ENCODE measurements at regions not wholly inside any gene's neighbourhood (a gene's known extent, or its start where the extent isn't known, plus 50 kb on each side); places are given as distances from the start of the nearest gene placed in this dataset.

GRCh38 chr6:168219804-168220203 is 99.8 kb downstream of the DACT2 start:
- no peak overlapping the region for H3K4me3 ChIP-seq (ENCODE audit: low read depth, low read length)
- H3K4me1 ChIP-seq = no peaks in the 10 kb centered on the region
- DNase-seq = no peak
- H3K9me3 ChIP-seq = no peaks in the 10 kb centered on the region
- no peaks in the 10 kb centered on the region for H3K27me3 ChIP-seq
- TF ChIP-seq CTCF (IDR thresholded peaks at IDR 0.05; ENCODE audit: low read depth, low read length) = no peak
- no peaks in the 10 kb centered on the region for H3K36me3 ChIP-seq

GRCh38 chr6:168218785-168219566 is 100.6 kb downstream of the DACT2 start:
- Histone ChIP-seq H3K27me3 (no peaks in the 10 kb centered on the region), H3K4me3 (ENCODE audit: low read depth, low read length) (no peak overlapping the region), H3K36me3 (no peaks in the 10 kb centered on the region), H3K4me1 (no peaks in the 10 kb centered on the region), H3K9me3 (no peaks in the 10 kb centered on the region)
- no peak for DNase-seq
- TF ChIP-seq CTCF (IDR thresholded peaks at IDR 0.05; ENCODE audit: low read depth, low read length) = no peak

- H3K27me3 ChIP-seq = no peaks in the 10 kb centered on the region
- no peak for DNase-seq
These were observed 101.6 kb downstream of the DACT2 start for GRCh38 chr6:168217880-168218537.

GRCh38 chr6:168217216-168217879 is 102.2 kb downstream of the DACT2 start:
- no peak for TF ChIP-seq CTCF (IDR thresholded peaks at IDR 0.05; ENCODE audit: low read depth, low read length)
- DNase-seq = no peak
- Histone ChIP-seq H3K9me3 (no peaks in the 10 kb centered on the region), H3K4me3 (ENCODE audit: low read depth, low read length) (no peak overlapping the region), H3K4me1 (no peaks in the 10 kb centered on the region), H3K36me3 (no peaks in the 10 kb centered on the region), H3K27me3 (no peaks in the 10 kb centered on the region)

More at GRCh38 chr6:168217880-168218537, 101.6 kb downstream of the DACT2 start:
- H3K36me3 ChIP-seq = no peaks in the 10 kb centered on the region
- H3K4me1 ChIP-seq = no peaks in the 10 kb centered on the region
- no peaks in the 10 kb centered on the region for H3K9me3 ChIP-seq
- H3K4me3 ChIP-seq (ENCODE audit: low read depth, low read length) = no peak overlapping the region
- no peak for TF ChIP-seq CTCF (IDR thresholded peaks at IDR 0.05; ENCODE audit: low read depth, low read length)

GRCh38 chr6:168216751-168217191 is 102.8 kb downstream of the DACT2 start:
- no peak for TF ChIP-seq CTCF (IDR thresholded peaks at IDR 0.05; ENCODE audit: low read depth, low read length)
- Histone ChIP-seq H3K27me3 (no peaks in the 10 kb centered on the region), H3K9me3 (no peaks in the 10 kb centered on the region), H3K4me3 (ENCODE audit: low read depth, low read length) (no peak overlapping the region), H3K4me1 (no peaks in the 10 kb centered on the region), H3K36me3 (no peaks in the 10 kb centered on the region)
- no peak for DNase-seq

All from BE2C (cell line).